ENCODE measurements at regions not wholly inside any gene's neighbourhood (a gene's known extent, or its start where the extent isn't known, plus 50 kb on each side); places are given as distances from the start of the nearest gene placed in this dataset.

DNA sequence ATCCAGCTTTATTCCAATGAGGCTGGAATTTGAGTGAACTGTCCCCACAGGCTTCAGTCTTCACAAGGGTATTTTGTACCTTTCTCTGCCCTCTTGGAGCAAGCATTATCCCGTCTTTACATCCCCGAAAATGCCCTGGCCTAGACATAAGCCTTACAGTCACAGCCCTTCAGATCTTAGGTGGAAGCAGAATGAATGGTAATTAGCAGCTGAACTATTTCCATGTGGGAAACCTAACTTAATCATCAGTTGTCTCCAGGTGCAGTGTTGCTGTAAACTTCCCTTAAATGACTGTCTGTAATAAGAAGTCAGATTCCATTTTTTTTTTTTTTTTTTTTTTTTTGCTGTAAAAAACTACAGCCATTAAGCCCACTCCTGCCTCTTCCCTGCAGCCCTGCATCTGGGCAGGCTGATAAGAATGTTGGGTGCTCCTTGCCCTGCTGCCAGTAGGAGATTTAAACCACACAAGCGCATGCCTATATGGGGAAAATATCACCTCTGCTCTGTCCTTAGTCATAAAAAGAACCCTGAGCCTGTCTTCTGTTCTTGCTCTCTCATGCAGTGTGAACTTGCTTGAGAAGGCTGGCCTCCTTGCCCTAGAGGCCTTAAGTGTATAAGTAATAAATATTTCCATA, 426.8 kb upstream of the SLITRK5 start:
- TF ChIP-seq SP1 (IDR thresholded peaks at IDR 0.05) (no peak), ELF4 (IDR thresholded peaks at IDR 0.05) (no peak), SUZ12 (IDR thresholded peaks at IDR 0.05) (no peak), TARDBP (IDR thresholded peaks at IDR 0.05) (no peak), LEF1 (IDR thresholded peaks at IDR 0.05; ENCODE audit: borderline replicate concordance) (no peak)
